ENCODE measurements at regions not wholly inside any gene's neighbourhood (a gene's known extent, or its start where the extent isn't known, plus 50 kb on each side); places are given as distances from the start of the nearest gene placed in this dataset.
"Not testable (repeated sequence)": the region's sequence is repeated elsewhere in the genome, so short reads cannot be mapped to it uniquely, and the experiment has no call there.

DNA sequence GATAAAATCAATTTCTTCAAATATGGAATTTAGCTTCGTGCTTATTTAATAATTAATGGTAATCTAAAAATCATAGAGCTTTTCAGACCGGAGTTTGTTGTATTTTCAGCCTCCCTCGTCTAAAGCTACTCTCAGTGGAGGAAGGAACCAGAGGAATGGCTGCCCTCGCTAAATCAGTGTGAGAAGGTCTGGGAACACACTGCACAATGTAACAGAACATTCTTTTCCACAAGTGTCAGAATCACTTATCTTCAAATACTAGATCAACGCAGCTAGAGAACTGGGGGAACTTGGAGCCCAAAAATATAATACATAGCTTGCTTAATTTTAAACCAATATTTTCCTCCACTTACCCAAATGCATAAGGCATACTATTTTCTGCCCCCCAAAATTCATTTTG, 148.5 kb downstream of the MTERF1 start:
- Histone ChIP-seq H3K4me1 (peaks cover 11% of the 10 kb centered on the region), H3K27ac (replicated peaks) (no peak overlapping the region), H3K4me3 (no peak overlapping the region), H3K36me3 (no peaks in the 10 kb centered on the region), H3K9me3 (replicated peaks) (peaks cover 14% of the 10 kb centered on the region), H3K27me3 (ENCODE audit: low read depth) (no peaks in the 10 kb centered on the region)
- TF ChIP-seq, protein P1, sequence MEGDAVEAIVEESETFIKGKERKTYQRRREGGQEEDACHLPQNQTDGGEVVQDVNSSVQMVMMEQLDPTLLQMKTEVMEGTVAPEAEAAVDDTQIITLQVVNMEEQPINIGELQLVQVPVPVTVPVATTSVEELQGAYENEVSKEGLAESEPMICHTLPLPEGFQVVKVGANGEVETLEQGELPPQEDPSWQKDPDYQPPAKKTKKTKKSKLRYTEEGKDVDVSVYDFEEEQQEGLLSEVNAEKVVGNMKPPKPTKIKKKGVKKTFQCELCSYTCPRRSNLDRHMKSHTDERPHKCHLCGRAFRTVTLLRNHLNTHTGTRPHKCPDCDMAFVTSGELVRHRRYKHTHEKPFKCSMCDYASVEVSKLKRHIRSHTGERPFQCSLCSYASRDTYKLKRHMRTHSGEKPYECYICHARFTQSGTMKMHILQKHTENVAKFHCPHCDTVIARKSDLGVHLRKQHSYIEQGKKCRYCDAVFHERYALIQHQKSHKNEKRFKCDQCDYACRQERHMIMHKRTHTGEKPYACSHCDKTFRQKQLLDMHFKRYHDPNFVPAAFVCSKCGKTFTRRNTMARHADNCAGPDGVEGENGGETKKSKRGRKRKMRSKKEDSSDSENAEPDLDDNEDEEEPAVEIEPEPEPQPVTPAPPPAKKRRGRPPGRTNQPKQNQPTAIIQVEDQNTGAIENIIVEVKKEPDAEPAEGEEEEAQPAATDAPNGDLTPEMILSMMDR (IDR thresholded peaks at IDR 0.05; ENCODE audit: borderline replicate concordance): no peak
- no peak for DNase-seq
- intact Hi-C loops (cut with micrococcal nuclease): no loop called here

DNA sequence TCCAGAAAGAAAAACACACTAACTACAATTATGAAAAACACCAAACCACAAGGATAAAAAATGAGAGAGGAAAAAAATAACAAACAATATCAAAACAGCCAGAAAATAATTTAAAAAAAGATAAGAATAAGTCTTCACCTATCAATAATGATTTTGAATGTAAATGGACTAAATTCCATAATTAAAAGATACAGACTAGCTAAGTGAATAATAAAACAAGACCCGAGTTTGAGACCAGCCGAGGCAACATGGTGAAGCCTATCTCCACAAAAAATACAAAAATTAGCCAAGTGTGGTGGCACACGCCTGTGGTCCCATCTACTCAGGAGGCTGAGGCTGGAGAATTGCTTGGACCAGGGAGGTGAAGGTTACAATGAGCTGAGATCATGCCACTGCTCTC, 131.1 kb downstream of the MTERF1 start:
- Histone ChIP-seq H3K27ac (replicated peaks) (no peak overlapping the region), H3K36me3 (no peaks in the 10 kb centered on the region), H3K4me1 (no peaks in the 10 kb centered on the region), H3K9me3 (replicated peaks) (peaks cover 13% of the 10 kb centered on the region), H3K27me3 (ENCODE audit: low read depth) (no peaks in the 10 kb centered on the region), H3K4me3 (no peak overlapping the region)
- intact Hi-C loops (cut with micrococcal nuclease): no loop called here
- DNase-seq: no peak
- TF ChIP-seq, protein P1 (IDR thresholded peaks at IDR 0.05; ENCODE audit: borderline replicate concordance): no peak

DNA sequence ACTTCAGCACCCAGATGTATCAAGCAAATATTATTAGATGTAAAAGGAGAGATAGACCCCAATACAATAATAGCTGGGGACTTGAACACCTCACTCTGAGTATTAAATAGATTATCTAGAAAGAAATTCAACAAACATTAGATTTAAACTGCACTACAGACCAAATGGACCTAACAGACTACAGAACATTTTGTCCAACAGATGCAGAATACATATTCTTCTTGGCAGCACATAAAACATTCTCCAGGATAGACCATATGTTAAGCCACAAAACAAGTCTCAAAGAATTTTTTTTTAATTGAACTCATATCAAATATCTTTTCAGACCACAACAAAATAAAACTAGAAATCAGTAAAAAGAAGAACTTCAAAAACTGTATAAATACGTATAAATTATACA, 130.4 kb downstream of the MTERF1 start:
- Histone ChIP-seq H3K4me3 (no peak overlapping the region), H3K36me3 (no peaks in the 10 kb centered on the region), H3K27ac (replicated peaks) (no peak overlapping the region), H3K9me3 (replicated peaks) (peaks cover 18% of the 10 kb centered on the region), H3K4me1 (no peaks in the 10 kb centered on the region), H3K27me3 (ENCODE audit: low read depth) (no peaks in the 10 kb centered on the region)
- DNase-seq: no peak
- intact Hi-C loops (cut with micrococcal nuclease): no loop called here
- TF ChIP-seq, protein P1 (IDR thresholded peaks at IDR 0.05; ENCODE audit: borderline replicate concordance): no peak

DNA sequence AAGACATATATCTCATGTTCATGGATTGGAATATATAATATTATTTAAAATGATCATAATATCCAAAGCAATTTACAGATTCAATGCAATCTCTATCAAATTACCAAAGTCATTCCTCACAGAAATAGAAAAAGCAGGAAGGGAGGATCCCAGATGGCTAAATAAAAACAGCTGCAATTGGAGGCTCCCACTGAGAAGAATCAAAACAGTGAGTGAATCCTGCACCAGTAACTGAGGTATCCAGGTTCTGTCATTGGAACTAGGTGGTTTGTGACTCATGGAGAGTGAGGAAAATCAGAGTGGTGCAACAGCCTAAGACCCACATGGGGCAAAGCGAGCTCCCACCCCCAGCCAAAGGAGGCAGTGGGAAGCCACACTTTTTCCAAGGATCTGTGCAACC, 128.4 kb downstream of the MTERF1 start:
- Histone ChIP-seq H3K27me3 (ENCODE audit: low read depth) (no peaks in the 10 kb centered on the region), H3K36me3 (no peaks in the 10 kb centered on the region), H3K4me1 (no peaks in the 10 kb centered on the region), H3K9me3 (replicated peaks) (peaks cover 27% of the 10 kb centered on the region), H3K27ac (replicated peaks) (no peak overlapping the region), H3K4me3 (no peak overlapping the region)
- TF ChIP-seq, protein P1 (IDR thresholded peaks at IDR 0.05; ENCODE audit: borderline replicate concordance): no peak
- no peak for DNase-seq
- intact Hi-C loops (cut with micrococcal nuclease): no loop called here

DNA sequence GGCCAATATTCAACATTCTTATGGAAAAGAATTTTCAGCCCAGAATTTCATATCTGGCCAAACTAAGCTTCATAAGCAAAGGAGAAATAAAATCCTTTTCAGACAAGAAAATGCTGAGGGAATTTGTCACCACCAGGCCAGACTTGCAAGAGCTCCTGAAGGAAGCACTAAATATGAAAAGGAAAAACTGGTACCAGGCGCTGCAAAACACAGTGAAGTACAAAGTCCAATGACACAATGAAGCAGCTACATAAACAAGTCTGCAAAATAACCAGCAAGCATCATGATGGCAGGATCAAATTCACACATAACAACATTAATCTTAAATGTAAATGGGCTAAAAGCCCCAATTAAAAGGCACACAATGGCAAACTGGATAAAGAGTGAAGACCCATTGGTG, 126.2 kb downstream of the MTERF1 start:
- H3K4me1 ChIP-seq; DNase-seq; H3K36me3 ChIP-seq; intact Hi-C loops (cut with micrococcal nuclease); H3K4me3 ChIP-seq; H3K27me3 ChIP-seq (ENCODE audit: low read depth); H3K27ac ChIP-seq (replicated peaks): not testable (repeated sequence)
- peaks cover 39% of the 10 kb centered on the region for H3K9me3 ChIP-seq (replicated peaks)

DNA sequence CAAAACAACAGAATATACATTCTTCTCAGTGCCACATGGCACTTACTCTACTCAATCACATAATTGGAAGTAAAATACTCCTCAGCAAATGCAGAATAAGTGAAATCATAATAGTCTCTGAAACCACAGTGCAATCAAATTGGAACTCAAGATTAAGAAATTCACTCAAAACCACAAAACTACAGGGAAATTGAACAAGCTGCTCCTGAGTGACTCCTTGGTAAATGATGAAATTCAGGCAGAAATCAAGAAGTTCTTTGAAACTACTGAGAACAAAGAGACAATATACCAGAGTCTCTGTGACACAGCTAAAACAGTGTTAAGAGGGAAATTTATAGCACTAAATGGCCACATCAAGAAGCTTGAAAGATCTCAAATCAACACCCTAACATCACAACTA, 125.4 kb downstream of the MTERF1 start:
- H3K27ac ChIP-seq (replicated peaks); H3K36me3 ChIP-seq; H3K4me3 ChIP-seq; DNase-seq; intact Hi-C loops (cut with micrococcal nuclease); H3K27me3 ChIP-seq (ENCODE audit: low read depth); H3K4me1 ChIP-seq: not testable (repeated sequence)
- peaks cover 31% of the 10 kb centered on the region for H3K9me3 ChIP-seq (replicated peaks)
